Progenitor cell of endocrine pancreas (in vitro differentiated cells): ENCODE measurements at regions not wholly inside any gene's neighbourhood (a gene's known extent, or its start where the extent isn't known, plus 50 kb on each side); places are given as distances from the start of the nearest gene placed in this dataset.

Experiments
- DNase-seq: peaks from one replicate; pipeline ENCODE4 v3.0.0; 2021; ENCODE audit warnings: low spot score; ENCODE audit not compliant: unreplicated experiment
- H3K27ac Mint-ChIP-seq: 2 replicates; pipeline ENCODE4 v1.8.0; 2021; ENCODE audit warnings: mild to moderate bottlenecking, moderate library complexity, mixed read lengths
- H3K27me3 Mint-ChIP-seq: 2 replicates; pipeline ENCODE4 v1.8.0; 2021; ENCODE audit warnings: mixed read lengths
- H3K36me3 Mint-ChIP-seq: 2 replicates; pipeline ENCODE4 v1.8.0; 2022; ENCODE audit warnings: mixed read lengths; ENCODE audit not compliant: insufficient read depth
- H3K4me1 Mint-ChIP-seq: 2 replicates; pipeline ENCODE4 v1.8.0; 2021; ENCODE audit warnings: low read depth, mixed read lengths
- H3K4me3 Mint-ChIP-seq: 2 replicates; pipeline ENCODE4 v1.8.0; 2021; ENCODE audit warnings: low read depth, mild to moderate bottlenecking, moderate library complexity, mixed read lengths
- H3K9me3 Mint-ChIP-seq: 2 replicates; pipeline ENCODE4 v1.8.0; 2021; ENCODE audit warnings: low read depth, mixed read lengths
- TF ChIP-seq, protein P1 (sequence below): fragments of 200-600 bp; sonication (generic); IDR thresholded peaks from one replicate; pipeline ENCODE4 v1.5.0; 2021; ENCODE audit warnings: antibody characterized with exemption, mild to moderate bottlenecking; ENCODE audit not compliant: unreplicated experiment

DNA sequence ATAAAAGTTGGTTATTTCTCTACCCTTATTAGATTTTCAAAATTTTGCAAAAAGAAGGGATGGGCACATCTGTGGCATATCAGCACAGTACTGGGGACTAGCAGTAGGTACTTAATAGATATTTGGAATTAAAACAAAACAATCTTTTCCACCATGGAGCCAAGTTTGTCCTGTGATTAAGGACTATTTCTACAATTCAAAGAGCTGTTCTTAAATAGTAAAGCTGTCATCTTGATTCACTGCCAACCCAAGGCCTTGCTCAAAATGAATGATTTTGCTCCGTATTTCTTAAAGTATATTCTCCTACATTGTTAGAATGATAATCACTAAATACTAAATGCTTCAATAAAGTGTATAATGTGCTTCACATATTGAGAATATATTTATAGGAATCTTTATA is 169.9 kb downstream of the S1PR1 start:
- Mint-ChIP-seq H3K27ac (no peak overlapping the region), H3K36me3 (no peaks in the 10 kb centered on the region)
- no peak for DNase-seq

DNA sequence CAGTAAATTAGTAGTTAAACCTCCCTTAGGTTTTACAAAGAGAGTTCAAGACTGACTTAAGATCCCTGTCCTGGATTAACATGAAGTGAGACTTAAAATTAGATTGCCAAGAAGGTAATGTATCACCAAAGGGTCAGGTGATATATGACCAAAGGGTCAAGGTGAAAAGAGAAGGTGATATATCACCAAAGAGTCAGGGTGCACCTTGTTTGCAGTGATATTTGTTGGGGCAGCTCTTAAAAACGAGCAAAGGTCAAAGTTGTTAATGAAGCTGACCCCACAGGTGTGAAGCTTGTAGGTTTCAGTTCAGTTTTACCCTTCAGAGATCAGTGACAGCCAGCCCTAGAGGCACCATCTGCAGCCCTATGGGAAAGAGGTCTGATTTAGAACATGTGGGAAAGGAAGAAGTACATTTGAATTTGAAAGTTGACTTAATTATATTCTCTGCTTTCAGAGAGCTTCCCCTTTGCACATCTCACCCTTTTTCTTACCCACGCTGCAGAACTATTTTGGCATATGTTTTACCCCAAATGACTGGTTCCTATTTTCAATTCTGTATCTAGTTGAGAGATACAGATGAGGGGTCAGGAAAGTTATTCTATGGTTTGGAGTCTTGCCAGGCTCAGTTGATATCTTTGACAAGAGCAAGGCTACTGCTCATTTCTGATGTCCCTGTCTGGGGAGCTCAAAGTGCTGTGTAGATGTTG is 170.8 kb downstream of the S1PR1 start:
- DNase-seq: no peak
- H3K27me3 Mint-ChIP-seq: no peaks in the 10 kb centered on the region
- peaks cover 4% of the 10 kb centered on the region for H3K9me3 Mint-ChIP-seq
- no peaks in the 10 kb centered on the region for H3K36me3 Mint-ChIP-seq
- peaks cover 10% of the 10 kb centered on the region for H3K4me1 Mint-ChIP-seq
- H3K27ac Mint-ChIP-seq: no peak overlapping the region
- H3K4me3 Mint-ChIP-seq: no peak overlapping the region
- TF ChIP-seq, protein P1, sequence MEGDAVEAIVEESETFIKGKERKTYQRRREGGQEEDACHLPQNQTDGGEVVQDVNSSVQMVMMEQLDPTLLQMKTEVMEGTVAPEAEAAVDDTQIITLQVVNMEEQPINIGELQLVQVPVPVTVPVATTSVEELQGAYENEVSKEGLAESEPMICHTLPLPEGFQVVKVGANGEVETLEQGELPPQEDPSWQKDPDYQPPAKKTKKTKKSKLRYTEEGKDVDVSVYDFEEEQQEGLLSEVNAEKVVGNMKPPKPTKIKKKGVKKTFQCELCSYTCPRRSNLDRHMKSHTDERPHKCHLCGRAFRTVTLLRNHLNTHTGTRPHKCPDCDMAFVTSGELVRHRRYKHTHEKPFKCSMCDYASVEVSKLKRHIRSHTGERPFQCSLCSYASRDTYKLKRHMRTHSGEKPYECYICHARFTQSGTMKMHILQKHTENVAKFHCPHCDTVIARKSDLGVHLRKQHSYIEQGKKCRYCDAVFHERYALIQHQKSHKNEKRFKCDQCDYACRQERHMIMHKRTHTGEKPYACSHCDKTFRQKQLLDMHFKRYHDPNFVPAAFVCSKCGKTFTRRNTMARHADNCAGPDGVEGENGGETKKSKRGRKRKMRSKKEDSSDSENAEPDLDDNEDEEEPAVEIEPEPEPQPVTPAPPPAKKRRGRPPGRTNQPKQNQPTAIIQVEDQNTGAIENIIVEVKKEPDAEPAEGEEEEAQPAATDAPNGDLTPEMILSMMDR: no peak

More for the DNA sequence above, 169.9 kb downstream of the S1PR1 start:
- Mint-ChIP-seq H3K4me3 (no peak overlapping the region), H3K27me3 (no peaks in the 10 kb centered on the region), H3K9me3 (peaks cover 3% of the 10 kb centered on the region), H3K4me1 (peaks cover 10% of the 10 kb centered on the region)
- TF ChIP-seq, protein P1: no peak

DNA sequence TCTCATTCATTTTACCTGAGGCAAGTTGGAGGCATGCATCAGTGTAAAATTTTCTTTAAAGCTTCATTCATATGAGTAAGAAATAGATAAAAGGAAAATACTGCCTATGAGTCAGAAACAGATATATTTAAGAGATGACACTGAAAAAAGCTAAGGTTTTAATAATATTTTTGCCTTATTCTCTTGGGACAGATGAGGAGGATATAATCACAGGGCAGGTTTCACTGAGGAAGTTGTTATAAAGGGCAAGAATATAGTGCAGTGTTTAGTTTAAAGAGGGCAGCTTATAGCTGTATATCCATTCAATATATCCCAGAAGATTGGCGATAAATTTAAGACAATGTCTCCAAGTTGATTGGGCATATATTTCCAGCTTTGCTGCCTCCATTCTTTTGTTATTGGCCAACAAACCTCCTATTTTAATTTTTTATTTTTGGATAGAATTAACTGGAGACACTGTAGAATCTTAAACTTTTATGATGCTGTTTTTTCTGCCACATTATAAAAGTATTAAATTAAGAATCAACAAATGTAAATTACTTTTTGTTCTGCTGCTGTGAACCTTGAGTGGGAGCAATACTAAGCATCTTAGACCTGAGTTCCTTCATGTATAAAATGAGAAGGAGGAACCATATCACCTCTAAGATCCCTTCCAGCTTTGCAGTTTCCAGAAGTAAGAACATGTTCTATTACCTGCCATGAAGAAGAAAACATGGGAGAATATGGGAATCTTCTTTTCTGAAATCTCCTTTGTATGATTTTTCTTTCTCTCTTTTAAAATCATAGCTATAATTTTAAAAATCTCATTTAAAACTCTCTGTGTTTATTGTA is 171.6 kb downstream of the S1PR1 start:
- H3K27me3 Mint-ChIP-seq: no peaks in the 10 kb centered on the region
- TF ChIP-seq, protein P1: no peak
- H3K4me3 Mint-ChIP-seq: no peak overlapping the region
- H3K36me3 Mint-ChIP-seq: no peaks in the 10 kb centered on the region
- DNase-seq: no peak
- no peak overlapping the region for H3K27ac Mint-ChIP-seq
- peaks cover 10% of the 10 kb centered on the region for H3K4me1 Mint-ChIP-seq
- peaks cover 4% of the 10 kb centered on the region for H3K9me3 Mint-ChIP-seq

DNA sequence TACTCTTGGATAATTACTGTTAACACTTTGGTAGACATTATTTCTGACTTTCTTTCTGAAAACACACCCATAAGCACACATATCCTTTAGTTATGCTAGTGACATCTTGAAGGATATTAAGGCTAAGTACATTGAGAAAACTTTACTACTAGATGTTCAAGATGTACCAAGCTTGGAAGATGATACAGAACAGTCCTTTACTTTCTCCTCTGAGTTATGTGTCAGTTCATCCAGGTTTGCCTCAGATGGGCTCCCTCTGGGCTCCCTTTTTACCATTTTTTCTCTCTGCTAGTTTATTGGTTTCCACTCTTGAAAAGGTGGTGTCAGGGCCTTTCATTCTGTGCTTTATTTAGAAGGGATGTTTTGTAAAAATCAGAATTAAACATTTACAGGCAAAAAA is 172.3 kb downstream of the S1PR1 start:
- H3K4me3 Mint-ChIP-seq: no peak overlapping the region
- peaks cover 10% of the 10 kb centered on the region for H3K4me1 Mint-ChIP-seq
- no peak for DNase-seq
- H3K27ac Mint-ChIP-seq: no peak overlapping the region
- H3K36me3 Mint-ChIP-seq: no peaks in the 10 kb centered on the region
- TF ChIP-seq, protein P1: no peak
- peaks cover 7% of the 10 kb centered on the region for H3K9me3 Mint-ChIP-seq
- H3K27me3 Mint-ChIP-seq: no peaks in the 10 kb centered on the region

DNA sequence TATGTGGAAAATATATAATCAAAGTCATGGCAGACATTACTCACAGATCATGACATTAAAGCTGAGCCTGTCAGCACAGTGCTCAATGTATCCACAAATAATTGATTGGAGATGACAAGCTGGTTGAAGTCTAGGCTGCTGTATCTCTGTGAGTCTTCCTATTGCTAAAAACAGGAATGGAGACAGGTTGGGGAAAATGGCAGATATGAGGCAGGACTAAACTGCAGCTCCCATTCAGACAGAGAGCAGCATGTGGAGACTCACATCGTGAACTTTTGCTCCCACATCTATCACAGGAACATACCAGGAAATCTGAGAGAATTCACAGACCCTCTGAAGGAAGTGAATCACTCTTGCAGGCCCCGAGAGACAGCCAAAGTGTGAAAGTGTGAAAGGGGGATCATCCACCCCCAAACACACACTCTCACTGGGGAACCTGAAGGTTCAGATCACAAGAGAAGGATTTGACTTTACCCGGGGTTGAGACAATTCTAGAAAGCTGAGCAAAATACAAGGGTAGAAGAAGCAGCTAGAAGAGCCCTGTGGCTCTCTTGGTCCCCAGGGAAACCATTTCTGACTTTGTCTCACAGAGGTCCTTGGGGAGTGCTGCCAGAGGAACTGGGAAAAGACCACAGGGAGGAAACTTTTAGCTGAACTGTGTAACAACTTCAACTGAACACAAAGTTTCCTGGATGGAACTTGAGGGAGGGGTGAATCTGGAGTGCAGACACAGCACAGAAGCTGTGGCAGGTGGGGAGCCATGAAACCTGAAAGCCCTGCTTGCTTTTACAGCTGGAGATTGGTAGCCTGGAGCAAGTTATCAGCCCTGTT is 173.4 kb downstream of the S1PR1 start:
- no peaks in the 10 kb centered on the region for H3K27me3 Mint-ChIP-seq
- H3K36me3 Mint-ChIP-seq: no peaks in the 10 kb centered on the region
- H3K4me1 Mint-ChIP-seq: peaks cover 10% of the 10 kb centered on the region
- TF ChIP-seq, protein P1: no peak
- H3K27ac Mint-ChIP-seq: no peak overlapping the region
- H3K9me3 Mint-ChIP-seq: peaks cover 10% of the 10 kb centered on the region
- no peak overlapping the region for H3K4me3 Mint-ChIP-seq
- DNase-seq: no peak
